ENCODE measurements at regions not wholly inside any gene's neighbourhood (a gene's known extent, or its start where the extent isn't known, plus 50 kb on each side); places are given as distances from the start of the nearest gene placed in this dataset.

GRCh38 chr14:104322531-104323366 lies 184.4 kb downstream of the KIF26A start:
- no peak for DNase-seq

GRCh38 chr14:104323551-104324175 lies 185.3 kb downstream of the KIF26A start:
- DNase-seq, result no peak

GRCh38 chr14:104326848-104327247 lies 188.5 kb downstream of the KIF26A start:
- no peak for DNase-seq

- no peak for DNase-seq
Measured at GRCh38 chr14:104328607-104329006, 190.2 kb downstream of the KIF26A start.

GRCh38 chr14:104329793-104330192 lies 191.4 kb downstream of the KIF26A start:
- no peak for DNase-seq

GRCh38 chr14:104331871-104332605 lies 193.7 kb downstream of the KIF26A start:
- DNase-seq, result no peak

- peak; percentile 2 to 77 (median 50) for DNase-seq
Measured at GRCh38 chr14:104332634-104333270, 194.4 kb downstream of the KIF26A start.

- no peak for DNase-seq
Measured at GRCh38 chr14:104333646-104334423, 195.4 kb downstream of the KIF26A start.

GRCh38 chr14:104334424-104335161 lies 196.2 kb downstream of the KIF26A start:
- DNase-seq, result no peak

- DNase-seq, result no peak
Measured at GRCh38 chr14:104335176-104335575, 196.8 kb downstream of the KIF26A start.

- DNase-seq, result no peak
Measured at GRCh38 chr14:104335611-104336010, 197.2 kb downstream of the KIF26A start.

GRCh38 chr14:104337351-104337750 lies 199.0 kb downstream of the KIF26A start:
- DNase-seq, result no peak

- DNase-seq, result no peak
Measured at GRCh38 chr14:104339361-104339760, 201.0 kb downstream of the KIF26A start.

- no peak for DNase-seq
Measured at GRCh38 chr14:104339829-104340228, 201.4 kb downstream of the KIF26A start.

- peak; percentile 34 to 68 (median 47) for DNase-seq
Measured at GRCh38 chr14:104341532-104342434, 203.4 kb downstream of the KIF26A start.

GRCh38 chr14:104342435-104343293 lies 204.3 kb downstream of the KIF26A start:
- DNase-seq, result no peak

- no peak for DNase-seq
Measured at GRCh38 chr14:104343294-104343625, 204.9 kb downstream of the KIF26A start.

- DNase-seq, result no peak
Measured at GRCh38 chr14:104343690-104344640, 205.6 kb downstream of the KIF26A start.
